ENCODE measurements at regions not wholly inside any gene's neighbourhood (a gene's known extent, or its start where the extent isn't known, plus 50 kb on each side); places are given as distances from the start of the nearest gene placed in this dataset.
A peak's percentile ranks its signal among the peaks of the same experiment; 100 is the strongest.

- Histone ChIP-seq H3K27me3 (replicated peaks; ENCODE audit: insufficient read depth) (no peaks in the 10 kb centered on the region), H3K4me3 (no peak overlapping the region), H3K4me1 (replicated peaks) (no peaks in the 10 kb centered on the region), H3K9me3 (no peaks in the 10 kb centered on the region), H3K27ac (peak overlapping the region in 1 of 2 donors; percentile 70), H3K36me3 (no peaks in the 10 kb centered on the region)
- WGBS, result 71% methylated on average over 3 of the region's 3 CpGs
- intact Hi-C loops (cut with DNase I), result no loop called here
- DNase-seq (ENCODE audit: low spot score), result no peak
- TF ChIP-seq, protein P1, sequence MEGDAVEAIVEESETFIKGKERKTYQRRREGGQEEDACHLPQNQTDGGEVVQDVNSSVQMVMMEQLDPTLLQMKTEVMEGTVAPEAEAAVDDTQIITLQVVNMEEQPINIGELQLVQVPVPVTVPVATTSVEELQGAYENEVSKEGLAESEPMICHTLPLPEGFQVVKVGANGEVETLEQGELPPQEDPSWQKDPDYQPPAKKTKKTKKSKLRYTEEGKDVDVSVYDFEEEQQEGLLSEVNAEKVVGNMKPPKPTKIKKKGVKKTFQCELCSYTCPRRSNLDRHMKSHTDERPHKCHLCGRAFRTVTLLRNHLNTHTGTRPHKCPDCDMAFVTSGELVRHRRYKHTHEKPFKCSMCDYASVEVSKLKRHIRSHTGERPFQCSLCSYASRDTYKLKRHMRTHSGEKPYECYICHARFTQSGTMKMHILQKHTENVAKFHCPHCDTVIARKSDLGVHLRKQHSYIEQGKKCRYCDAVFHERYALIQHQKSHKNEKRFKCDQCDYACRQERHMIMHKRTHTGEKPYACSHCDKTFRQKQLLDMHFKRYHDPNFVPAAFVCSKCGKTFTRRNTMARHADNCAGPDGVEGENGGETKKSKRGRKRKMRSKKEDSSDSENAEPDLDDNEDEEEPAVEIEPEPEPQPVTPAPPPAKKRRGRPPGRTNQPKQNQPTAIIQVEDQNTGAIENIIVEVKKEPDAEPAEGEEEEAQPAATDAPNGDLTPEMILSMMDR (IDR thresholded peaks at IDR 0.05), result no peak
- no peak for TF ChIP-seq POLR2AphosphoS5 (IDR thresholded peaks at IDR 0.05)
- no peak for TF ChIP-seq POLR2A (IDR thresholded peaks at IDR 0.05)
Observed at GRCh38 chr1:217079584-217079983, 356.4 kb upstream of the ESRRG start.

- 41% methylated on average over 1 of the region's 1 CpG for WGBS
- no peaks in the 10 kb centered on the region for H3K4me1 ChIP-seq (replicated peaks)
- H3K27ac ChIP-seq, result peak overlapping the region; percentile 59 to 70
- no peaks in the 10 kb centered on the region for H3K27me3 ChIP-seq (replicated peaks; ENCODE audit: insufficient read depth)
- DNase-seq (ENCODE audit: low spot score), result no peak
- intact Hi-C loops (cut with DNase I), result no loop called here
- H3K4me3 ChIP-seq, result peak overlapping the region; percentile 5 to 32
- H3K36me3 ChIP-seq, result no peaks in the 10 kb centered on the region
- TF ChIP-seq POLR2AphosphoS5 (IDR thresholded peaks at IDR 0.05), result no peak
- TF ChIP-seq POLR2A (IDR thresholded peaks at IDR 0.05), result no peak
- TF ChIP-seq, protein P1 (IDR thresholded peaks at IDR 0.05), result no peak
- H3K9me3 ChIP-seq, result no peaks in the 10 kb centered on the region
Observed at GRCh38 chr1:217078959-217079358, 355.7 kb upstream of the ESRRG start.

DNA sequence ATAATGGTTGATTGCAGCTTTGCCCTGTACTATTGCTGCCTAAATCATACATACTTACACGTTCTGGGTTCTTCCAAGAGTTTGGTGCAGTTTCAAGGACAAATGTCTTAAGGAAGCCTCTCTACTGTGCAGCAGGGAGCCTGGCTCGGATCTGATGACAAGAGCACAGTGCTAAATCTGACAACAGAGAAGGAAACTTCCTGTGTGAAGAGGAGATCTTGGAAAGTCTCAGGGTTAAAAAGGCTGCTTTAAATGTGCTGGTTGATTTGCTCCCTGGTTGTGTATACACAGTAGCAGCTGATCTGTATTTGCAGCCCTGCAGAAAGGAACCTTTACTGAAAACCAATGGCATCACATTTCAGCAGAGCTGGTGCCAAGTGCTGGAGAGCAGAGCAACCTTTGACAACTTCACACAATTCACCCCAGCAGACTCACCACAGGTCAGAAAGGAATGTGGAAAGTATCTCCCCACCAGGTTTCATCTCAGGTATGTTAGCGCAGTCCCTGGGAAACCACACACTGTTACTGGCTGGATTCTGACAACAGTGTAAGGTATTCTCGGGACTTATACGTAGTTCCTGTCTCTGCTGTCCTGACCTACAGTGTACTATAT, 355.0 kb upstream of the ESRRG start:
- Histone ChIP-seq H3K36me3 (no peaks in the 10 kb centered on the region), H3K4me1 (replicated peaks) (no peaks in the 10 kb centered on the region), H3K27me3 (replicated peaks; ENCODE audit: insufficient read depth) (no peaks in the 10 kb centered on the region), H3K27ac (peak overlapping the region; percentile 59 to 70), H3K9me3 (no peaks in the 10 kb centered on the region), H3K4me3 (peak overlapping the region; percentile 23 to 32)
- 19% methylated on average over 5 of the region's 5 CpGs for WGBS
- peak; percentile 66 for DNase-seq (ENCODE audit: low spot score)
- intact Hi-C loops (cut with DNase I), result no loop called here
- TF ChIP-seq, protein P1 (IDR thresholded peaks at IDR 0.05), result no peak
- TF ChIP-seq POLR2AphosphoS5 (IDR thresholded peaks at IDR 0.05) (peak; percentile 36), POLR2A (IDR thresholded peaks at IDR 0.05) (no peak)

- Histone ChIP-seq H3K4me1 (replicated peaks) (no peaks in the 10 kb centered on the region), H3K36me3 (no peaks in the 10 kb centered on the region), H3K27ac (peak overlapping the region; percentile 59 to 70), H3K27me3 (replicated peaks; ENCODE audit: insufficient read depth) (no peaks in the 10 kb centered on the region), H3K9me3 (no peaks in the 10 kb centered on the region), H3K4me3 (peak overlapping the region; percentile 23 to 32)
- intact Hi-C loops (cut with DNase I), result no loop called here
- TF ChIP-seq POLR2A (IDR thresholded peaks at IDR 0.05) (no peak), POLR2AphosphoS5 (IDR thresholded peaks at IDR 0.05) (no peak)
- TF ChIP-seq, protein P1 (IDR thresholded peaks at IDR 0.05), result no peak
- 28% methylated on average over 3 of the region's 3 CpGs for WGBS
- no peak for DNase-seq (ENCODE audit: low spot score)
Observed at GRCh38 chr1:217077426-217077825, 354.2 kb upstream of the ESRRG start.

- Histone ChIP-seq H3K4me1 (replicated peaks) (no peaks in the 10 kb centered on the region), H3K27ac (peak overlapping the region; percentile 59 to 70), H3K36me3 (no peaks in the 10 kb centered on the region), H3K27me3 (replicated peaks; ENCODE audit: insufficient read depth) (no peaks in the 10 kb centered on the region), H3K4me3 (peak overlapping the region; percentile 23 to 32), H3K9me3 (no peaks in the 10 kb centered on the region)
- peak; percentile 15 for DNase-seq (ENCODE audit: low spot score)
- 20% methylated on average over 2 of the region's 2 CpGs for WGBS
- intact Hi-C loops (cut with DNase I), result no loop called here
- TF ChIP-seq POLR2A (IDR thresholded peaks at IDR 0.05), result no peak
- TF ChIP-seq POLR2AphosphoS5 (IDR thresholded peaks at IDR 0.05), result no peak
- TF ChIP-seq, protein P1 (IDR thresholded peaks at IDR 0.05), result no peak
Observed at GRCh38 chr1:217076902-217077301, 353.7 kb upstream of the ESRRG start.

Measured in prostate gland (tissue), 2 donors.